Activated CD4-positive, alpha-beta T cell treated with anti-CD3 and anti-CD28 coated beads, Interleukin-2, amount 50 U/mL, for 1 hour (primary cell): ENCODE measurements at regions not wholly inside any gene's neighbourhood (a gene's known extent, or its start where the extent isn't known, plus 50 kb on each side); places are given as distances from the start of the nearest gene placed in this dataset.

Experiments used
- DNase-seq: peaks from one replicate; pipeline ENCODE4 v3.0.0-alpha.2; 2020

DNA sequence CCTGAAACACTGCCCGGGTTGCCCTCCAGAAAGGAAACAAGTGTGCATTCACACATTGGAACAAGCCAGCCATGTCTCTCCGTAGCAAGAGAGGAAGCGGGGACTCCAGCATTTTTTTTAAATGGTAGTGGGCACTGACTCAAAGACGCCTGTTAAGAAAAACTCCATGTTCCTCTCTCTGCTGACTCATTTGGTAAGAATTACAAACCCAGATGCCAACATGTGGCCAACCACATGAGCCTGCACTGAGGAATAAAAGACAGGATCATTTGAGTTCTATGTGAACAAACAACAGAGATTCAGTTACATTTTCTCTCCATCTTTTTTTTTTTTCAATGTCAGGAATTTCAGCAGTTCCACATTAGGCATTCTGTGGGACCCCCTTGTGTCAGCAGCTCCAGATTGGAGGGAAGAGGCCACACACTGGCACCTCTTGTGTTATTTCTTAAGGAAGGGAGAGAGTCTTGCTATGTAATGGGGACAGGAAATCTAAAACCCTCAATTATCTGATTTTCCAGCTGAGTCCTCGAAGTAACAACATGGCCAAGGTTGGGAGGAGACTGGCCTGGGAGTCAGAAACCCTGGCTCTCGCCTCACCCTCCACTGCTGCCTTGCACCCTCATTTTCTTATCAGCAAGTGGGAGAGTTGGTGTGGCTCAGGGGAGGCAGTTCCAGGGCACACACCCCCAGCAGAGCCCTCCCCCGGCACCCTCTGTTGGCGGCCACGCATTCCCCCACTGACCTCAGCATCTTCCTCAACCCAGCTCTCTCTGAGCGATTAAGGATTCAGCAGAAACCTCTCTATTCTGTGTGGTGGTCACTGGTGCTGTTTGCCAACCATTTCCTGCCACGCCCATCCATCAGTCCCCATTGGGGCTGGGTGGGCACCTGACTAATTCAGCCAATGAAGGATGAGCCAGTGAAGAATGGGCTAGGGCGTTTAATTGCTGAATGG, 173.0 kb downstream of the FOXL1 start:
- DNase-seq, result no peak

- DNase-seq, result no peak
Observed at GRCh38 chr16:86752582-86753175, 174.3 kb downstream of the FOXL1 start.

- no peak for DNase-seq
Observed at GRCh38 chr16:86753399-86753798, 175.1 kb downstream of the FOXL1 start.

DNA sequence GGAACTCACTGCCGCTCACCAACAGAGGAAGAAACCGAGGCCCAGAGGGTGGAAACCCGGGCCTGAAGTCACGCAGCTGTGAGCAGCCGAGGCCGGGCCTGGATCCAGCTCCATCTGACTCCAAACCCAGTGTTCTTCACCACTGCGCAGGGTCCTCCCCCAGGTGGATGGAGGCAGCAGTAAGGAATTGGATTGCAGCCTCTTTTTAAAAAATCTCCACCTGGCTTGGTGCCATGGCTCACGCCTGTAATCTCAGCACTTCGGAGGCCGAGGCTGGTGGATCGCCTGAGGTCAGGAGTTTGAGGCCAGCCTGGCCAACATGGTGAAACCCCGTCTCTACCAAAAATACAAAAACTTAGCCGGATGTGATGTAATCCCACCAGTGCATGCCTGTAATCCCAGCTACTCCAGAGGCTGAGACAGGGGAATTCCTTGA, 177.2 kb downstream of the FOXL1 start:
- DNase-seq, result no peak

DNA sequence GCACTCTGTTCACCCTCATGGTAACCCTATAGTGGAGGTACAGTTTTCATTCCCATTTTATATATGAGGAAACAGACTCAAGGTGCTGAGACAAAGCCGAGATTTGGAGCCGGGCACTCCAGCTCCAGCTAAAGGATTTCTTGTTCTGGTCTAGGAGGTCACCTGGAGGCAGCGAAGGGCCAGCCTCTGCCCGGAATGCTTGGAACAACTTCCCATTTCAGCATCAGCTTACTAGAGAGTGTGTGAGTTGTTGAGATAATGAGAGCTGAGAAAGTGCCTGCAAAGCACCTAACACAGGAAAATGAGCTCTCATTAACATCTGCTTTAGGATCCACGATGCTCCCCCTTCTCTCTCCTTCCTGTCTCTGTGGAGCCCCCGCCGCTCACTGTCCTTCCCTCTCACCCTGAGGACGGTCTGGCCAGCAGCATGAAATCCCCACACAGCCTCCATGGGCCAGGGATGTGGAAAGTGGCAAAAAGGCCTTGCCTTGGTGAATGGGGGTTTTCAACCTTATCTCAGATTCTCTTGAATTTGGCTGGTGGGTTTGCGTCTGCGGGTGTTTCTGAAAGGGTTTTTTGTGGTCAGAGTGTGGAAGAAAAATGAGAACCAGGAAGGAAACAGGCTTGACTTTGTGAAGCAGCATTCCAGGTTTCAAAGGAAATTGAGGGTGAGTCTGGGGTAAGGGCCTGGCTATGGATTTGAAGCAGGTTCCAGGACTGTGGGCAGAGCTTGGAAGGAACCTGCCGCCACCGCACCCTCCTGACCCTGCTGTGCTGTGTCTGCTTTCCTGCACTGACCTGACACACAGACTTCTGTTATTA, 178.7 kb downstream of the FOXL1 start:
- DNase-seq, result no peak

GRCh38 chr16:86757704-86758040, 179.3 kb downstream of the FOXL1 start:
- DNase-seq, result no peak

DNA sequence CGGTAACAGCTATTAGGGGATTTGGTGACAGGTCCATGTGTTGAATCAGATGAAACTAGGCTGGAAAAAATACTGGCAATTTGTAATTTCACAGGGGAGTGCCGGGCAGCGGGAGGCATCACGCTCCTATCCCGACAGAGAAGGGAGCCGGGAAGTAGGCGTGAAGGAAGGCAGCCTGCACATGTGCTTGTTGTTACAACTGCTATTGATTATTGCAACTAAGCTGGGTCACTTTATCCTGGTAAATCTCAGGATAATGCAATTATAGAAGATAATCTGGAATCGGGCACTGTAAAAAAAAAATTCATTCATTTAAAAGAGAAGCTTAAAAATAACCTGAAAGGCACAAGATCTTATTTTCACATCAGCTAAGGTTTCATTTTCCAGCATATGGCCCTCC, 180.6 kb downstream of the FOXL1 start:
- no peak for DNase-seq

DNA sequence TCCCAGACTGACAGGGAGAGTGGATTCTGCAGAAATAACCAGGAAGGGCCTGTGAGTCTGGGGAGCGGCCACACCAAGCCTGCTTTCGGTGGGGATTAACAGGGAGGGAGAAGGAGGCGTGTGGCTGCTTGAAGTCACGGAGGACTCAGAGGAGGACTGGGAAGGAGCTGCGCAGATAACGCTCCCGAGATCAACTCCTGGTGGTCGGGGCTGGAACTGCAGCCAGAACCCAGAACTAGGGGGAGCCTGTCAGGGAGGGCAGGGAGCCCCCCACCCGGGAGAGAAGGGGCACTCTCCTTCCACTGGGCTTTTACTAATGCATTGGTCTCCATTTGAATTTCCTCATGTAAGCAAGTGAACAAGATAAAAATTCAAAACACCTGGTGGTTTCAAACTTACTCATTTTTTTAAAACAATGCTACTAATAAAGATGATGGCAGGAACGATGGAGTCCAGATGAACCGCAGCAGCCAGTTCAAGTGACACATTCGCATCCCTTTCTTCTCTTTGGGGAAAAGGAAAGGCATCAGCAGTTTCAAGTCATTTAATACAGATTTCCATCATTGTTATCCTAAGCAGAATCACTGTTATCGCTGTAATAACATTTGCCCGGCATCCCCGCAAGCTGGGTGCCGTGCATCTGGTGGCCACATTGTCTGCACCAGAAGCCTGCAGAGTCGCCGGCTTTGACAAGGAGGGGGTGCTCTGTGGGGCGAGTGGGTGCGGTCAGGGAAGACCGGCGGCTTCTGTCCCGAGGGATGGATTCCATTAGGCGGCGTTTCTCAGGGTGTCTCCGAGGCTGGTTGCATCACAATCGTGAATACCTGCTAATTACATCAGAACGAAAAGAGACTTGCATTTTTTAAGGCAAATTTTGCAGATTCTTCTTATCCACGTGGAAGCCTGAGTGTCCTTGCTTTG, 183.0 kb downstream of the FOXL1 start:
- peak; percentile 22 for DNase-seq

- no peak for DNase-seq
Observed at GRCh38 chr16:86762095-86762494, 183.7 kb downstream of the FOXL1 start.

- no peak for DNase-seq
Observed at GRCh38 chr16:86763819-86764218, 185.5 kb downstream of the FOXL1 start.

GRCh38 chr16:86764551-86764950, 186.2 kb downstream of the FOXL1 start:
- no peak for DNase-seq

- no peak for DNase-seq
Observed at GRCh38 chr16:86765389-86766026, 187.2 kb downstream of the FOXL1 start.

DNA sequence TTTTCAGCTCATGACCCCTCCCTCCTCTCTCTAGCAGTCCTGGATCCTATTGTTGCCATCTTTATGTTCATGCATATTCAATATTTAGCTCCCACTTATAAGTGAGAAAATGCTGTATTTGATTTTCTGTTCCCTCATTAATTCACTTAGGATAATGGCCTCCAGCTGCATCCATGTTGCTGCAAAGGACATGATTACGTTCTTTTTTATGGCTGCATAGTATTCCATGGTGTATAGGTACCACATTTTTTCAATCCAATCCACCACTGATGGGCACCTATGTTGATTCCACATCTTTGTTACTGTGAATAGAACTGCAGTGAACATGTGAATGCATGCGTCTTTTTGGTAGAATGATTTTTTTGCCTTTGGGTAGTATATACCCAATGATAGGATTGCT, 188.4 kb downstream of the FOXL1 start:
- DNase-seq, result no peak

GRCh38 chr16:86768228-86768791, 190.0 kb downstream of the FOXL1 start:
- DNase-seq, result no peak

GRCh38 chr16:86768999-86769398, 190.7 kb downstream of the FOXL1 start:
- no peak for DNase-seq

- DNase-seq, result no peak
Observed at GRCh38 chr16:86771506-86772460, 193.4 kb downstream of the FOXL1 start.

DNA sequence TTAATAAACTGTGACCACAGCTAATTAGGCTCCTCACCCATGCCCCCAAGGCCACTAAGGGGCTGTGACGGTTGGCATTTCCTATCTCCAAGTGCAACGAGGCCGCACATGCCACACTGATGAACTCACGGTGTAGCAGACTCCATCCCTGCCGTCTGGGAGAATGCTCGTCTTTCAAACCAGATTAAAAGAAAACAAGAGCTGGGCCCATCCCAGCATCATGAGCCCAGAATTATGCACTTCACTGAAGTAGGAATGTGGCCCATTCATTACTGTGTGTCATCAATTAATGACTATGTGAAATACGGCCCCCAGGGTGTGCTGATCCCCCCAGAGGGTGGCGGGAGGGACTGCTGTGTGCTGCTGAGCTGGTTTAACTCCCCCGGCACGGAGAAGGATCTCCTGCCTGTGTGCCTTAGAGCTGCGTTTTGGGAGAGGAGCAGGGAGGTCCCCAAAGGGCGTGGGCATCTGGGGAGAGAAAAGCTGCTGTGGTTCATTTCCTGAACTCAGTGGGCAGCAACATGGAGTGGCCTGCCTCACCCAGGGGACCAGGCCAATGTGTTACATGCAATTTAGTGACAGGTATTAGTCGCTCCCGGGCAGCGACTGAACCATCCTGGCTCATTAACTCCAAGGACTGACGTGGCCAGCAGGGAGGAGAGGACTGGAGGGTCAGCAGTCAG, 194.5 kb downstream of the FOXL1 start:
- no peak for DNase-seq

DNA sequence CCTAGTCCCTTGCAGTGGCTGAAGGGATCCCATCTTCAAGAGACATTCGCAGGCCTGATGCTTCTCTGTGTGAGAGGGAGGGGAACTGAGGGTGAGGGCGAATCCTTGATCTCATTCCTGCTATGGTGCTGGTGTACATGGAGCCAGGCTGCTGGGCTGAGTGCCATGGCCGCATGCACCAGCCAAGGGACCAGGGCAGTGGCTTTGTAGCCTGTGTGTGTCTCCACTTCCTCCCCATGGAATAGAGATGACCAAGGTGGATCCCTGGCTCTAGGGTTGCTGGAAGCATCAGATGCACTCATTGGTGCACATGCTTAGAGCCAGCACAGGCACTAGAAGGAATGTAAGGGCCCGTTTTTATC, 195.0 kb downstream of the FOXL1 start:
- DNase-seq, result no peak

GRCh38 chr16:86774931-86775330, 196.6 kb downstream of the FOXL1 start:
- DNase-seq, result no peak

DNA sequence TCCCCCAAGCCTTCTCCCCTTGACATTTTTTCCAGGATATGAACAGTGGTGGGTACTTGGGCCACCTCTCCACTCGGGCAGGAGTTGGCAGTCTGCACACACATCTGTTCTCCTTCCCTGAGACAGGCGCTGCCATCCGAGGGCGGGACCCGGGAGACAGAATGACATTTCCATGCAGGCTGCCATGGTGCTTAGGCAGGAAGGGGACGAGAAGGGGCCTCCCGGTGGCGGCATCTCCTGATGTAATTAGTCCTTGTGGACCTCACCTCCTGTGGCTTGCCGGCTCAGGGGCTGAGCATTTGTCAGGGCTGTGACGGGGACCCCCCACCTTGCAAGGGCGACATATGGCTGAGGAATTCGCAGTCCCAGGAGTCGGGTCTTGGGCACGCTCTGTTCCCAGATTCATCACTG, 197.2 kb downstream of the FOXL1 start:
- DNase-seq, result no peak
